Thymus (tissue), 11 donors: ENCODE measurements at regions not wholly inside any gene's neighbourhood (a gene's known extent, or its start where the extent isn't known, plus 50 kb on each side); places are given as distances from the start of the nearest gene placed in this dataset.

Experiments used
- DNase-seq, 9 donors: peaks; one replicate each; pipeline ENCODE4 v3.0.0-alpha.2; 2013; ENCODE audit warnings: low spot score in 9 of 9, low read depth in 6 of 9, missing footprints in 1 of 9
- H3K27ac ChIP-seq, 2 donors: one replicate each; pipeline ENCODE4 v1.5.1; 2013; ENCODE audit warnings: control low read depth in 1 of 2, low read depth in 1 of 2, low read length in 1 of 2, mild to moderate bottlenecking in 1 of 2, moderate library complexity in 1 of 2
- H3K27me3 ChIP-seq, 2 donors: one replicate each; pipeline ENCODE4 v1.5.1; 2013; ENCODE audit warnings: low read length in 1 of 2; ENCODE audit not compliant: control insufficient read depth in 2 of 2, insufficient read depth in 1 of 2
- H3K36me3 ChIP-seq, 2 donors: one replicate each; pipeline ENCODE4 v1.5.1; 2013; ENCODE audit warnings: low read length in 1 of 2, mild to moderate bottlenecking in 1 of 2, moderate library complexity in 1 of 2; ENCODE audit not compliant: control insufficient read depth in 2 of 2, insufficient read depth in 2 of 2
- H3K4me1 ChIP-seq, 2 donors: one replicate each; pipeline ENCODE4 v1.5.1; 2013; ENCODE audit warnings: low read length in 2 of 2; ENCODE audit not compliant: control insufficient read depth in 2 of 2, insufficient read depth in 2 of 2
- H3K4me3 ChIP-seq, 2 donors: one replicate each; pipeline ENCODE4 v1.5.1; 2013; ENCODE audit warnings: low read length in 2 of 2, control low read depth in 1 of 2, mild to moderate bottlenecking in 1 of 2
- H3K9me3 ChIP-seq, 2 donors: one replicate each; pipeline ENCODE4 v1.5.1; 2013; ENCODE audit warnings: low read length in 1 of 2, mild to moderate bottlenecking in 1 of 2; ENCODE audit not compliant: control insufficient read depth in 2 of 2, insufficient read depth in 1 of 2
- WGBS: extraction: QIAGEN DNeasy Blood & Tissue Kit; methylation state at CpG from one replicate; pipeline ENCODE4 v1.1.7; 2013; 5-methylcytosine and 5-hydroxymethylcytosine counted together
- donor health status: healthy.

DNA sequence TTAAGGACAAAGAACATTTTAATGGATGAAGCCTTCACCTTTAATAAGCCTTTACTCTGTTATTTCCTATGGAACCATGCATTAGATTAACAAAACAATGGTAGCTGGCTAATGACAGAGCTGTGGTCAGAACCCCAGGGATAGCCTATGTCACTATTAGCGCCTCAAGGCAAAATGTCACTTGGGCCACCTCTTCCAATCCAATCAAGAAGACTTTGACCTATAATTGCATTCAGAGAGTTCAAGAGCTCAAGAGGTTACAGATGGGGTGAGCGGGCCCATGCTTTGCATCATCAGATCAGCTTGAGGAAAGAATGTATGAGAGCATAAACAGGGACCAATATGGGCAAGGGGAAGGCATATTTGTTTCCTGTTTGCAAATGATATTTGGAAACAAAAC is 425.1 kb downstream of the ARHGEF28 start:
- no peaks in the 10 kb centered on the region for H3K36me3 ChIP-seq
- no peaks in the 10 kb centered on the region for H3K9me3 ChIP-seq
- H3K4me3 ChIP-seq: no peak overlapping the region
- no peak for DNase-seq
- no peaks in the 10 kb centered on the region for H3K27me3 ChIP-seq
- no peak overlapping the region for H3K27ac ChIP-seq
- 96% methylated on average over 2 of the region's 2 CpGs for WGBS
- H3K4me1 ChIP-seq: peaks cover 0 to 7% of the 10 kb centered on the region in 2 donors

DNA sequence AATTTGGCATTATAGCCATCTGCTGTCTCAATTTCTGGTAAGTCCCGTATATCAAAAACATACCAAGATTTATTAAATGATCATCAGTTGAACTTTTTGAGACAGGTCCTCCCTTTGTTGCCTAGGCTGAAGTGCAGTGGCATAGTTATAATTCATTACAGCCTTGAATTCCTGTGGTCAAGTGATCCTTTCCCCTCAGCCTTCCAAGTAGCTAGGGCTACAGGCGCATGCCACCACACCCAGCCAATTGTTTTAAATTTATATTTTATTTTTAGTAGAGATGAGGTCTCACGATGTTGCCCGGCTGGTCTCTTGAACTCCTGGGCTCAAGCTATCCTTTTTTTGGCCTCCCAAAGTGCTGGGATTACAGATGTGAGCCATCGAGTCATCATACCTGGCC is 418.9 kb downstream of the ARHGEF28 start:
- DNase-seq: no peak
- Histone ChIP-seq H3K27ac (no peak overlapping the region), H3K4me1 (peaks cover 0 to 8% of the 10 kb centered on the region in 2 donors), H3K4me3 (no peak overlapping the region), H3K36me3 (no peaks in the 10 kb centered on the region), H3K27me3 (no peaks in the 10 kb centered on the region), H3K9me3 (no peaks in the 10 kb centered on the region)
- WGBS: 87% methylated on average over 5 of the region's 5 CpGs

DNA sequence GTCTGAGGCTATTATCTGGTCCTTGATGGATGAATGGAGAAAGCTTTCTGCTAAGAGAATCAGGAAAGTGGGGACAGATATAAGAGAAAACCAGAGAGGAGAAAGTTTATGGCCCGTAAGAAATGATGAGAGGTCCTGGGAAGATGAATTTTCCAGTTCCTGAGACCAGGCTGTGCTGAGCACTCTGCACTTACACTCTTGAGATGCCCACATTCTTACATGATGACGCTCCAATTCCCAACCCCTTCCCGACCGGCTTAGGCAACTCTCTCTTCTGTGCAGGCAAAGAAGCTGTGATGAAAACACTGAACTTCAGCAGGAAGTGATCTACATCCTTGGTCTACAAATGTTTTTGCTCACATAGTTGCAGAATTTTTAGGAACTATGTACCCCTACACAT is 417.0 kb downstream of the ARHGEF28 start:
- DNase-seq: no peak
- Histone ChIP-seq H3K4me3 (no peak overlapping the region), H3K4me1 (peaks cover 0 to 11% of the 10 kb centered on the region in 2 donors), H3K36me3 (no peaks in the 10 kb centered on the region), H3K27me3 (no peaks in the 10 kb centered on the region), H3K9me3 (no peaks in the 10 kb centered on the region), H3K27ac (no peak overlapping the region)
- 85% methylated on average over 4 of the region's 4 CpGs for WGBS

DNA sequence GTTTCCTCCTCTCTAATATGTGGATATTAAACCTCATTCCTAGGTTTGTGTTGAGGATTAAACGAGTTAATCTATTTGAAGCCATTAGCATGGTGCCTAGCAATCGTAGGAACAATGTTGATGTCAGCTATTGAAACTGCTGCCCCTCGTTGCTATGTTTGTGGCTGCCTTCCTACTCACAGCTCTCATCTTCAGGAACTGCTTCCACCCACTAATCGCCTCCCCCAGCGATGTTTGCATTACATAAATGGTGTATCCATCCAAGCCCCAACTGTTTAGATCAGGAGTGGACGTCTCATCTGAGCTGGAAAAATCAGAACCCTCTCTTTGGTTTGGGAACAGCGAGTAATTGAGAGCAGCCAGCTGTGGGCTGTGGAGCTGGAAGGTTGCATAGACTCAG is 416.6 kb downstream of the ARHGEF28 start:
- H3K4me3 ChIP-seq: no peak overlapping the region
- peaks cover 0 to 11% of the 10 kb centered on the region in 2 donors for H3K4me1 ChIP-seq
- H3K9me3 ChIP-seq: no peaks in the 10 kb centered on the region
- no peak overlapping the region for H3K27ac ChIP-seq
- H3K36me3 ChIP-seq: no peaks in the 10 kb centered on the region
- no peak for DNase-seq
- WGBS: 93% methylated on average over 7 of the region's 7 CpGs
- H3K27me3 ChIP-seq: no peaks in the 10 kb centered on the region

DNA sequence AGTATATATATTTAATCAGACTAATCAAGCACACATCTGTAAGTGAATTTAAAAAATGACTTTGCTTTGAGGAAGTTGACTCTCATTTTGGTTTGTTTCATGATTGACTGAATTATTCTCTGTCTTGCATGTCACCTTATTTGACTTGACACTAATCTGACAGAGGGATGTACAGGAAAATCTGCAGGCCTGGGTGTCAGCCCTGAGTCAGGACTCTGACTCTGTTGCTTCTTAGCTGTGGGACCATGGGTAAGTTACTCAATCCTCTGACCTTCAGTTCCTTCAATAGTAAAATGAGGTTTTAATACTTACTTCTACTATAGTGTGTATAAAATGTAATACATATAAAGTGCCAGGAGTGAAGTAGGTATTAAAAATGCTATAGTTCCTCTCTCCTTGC is 415.9 kb downstream of the ARHGEF28 start:
- no peaks in the 10 kb centered on the region for H3K36me3 ChIP-seq
- no peak overlapping the region for H3K27ac ChIP-seq
- DNase-seq: no peak
- no peak overlapping the region for H3K4me3 ChIP-seq
- peaks cover 0 to 11% of the 10 kb centered on the region in 2 donors for H3K4me1 ChIP-seq
- no peaks in the 10 kb centered on the region for H3K9me3 ChIP-seq
- no peaks in the 10 kb centered on the region for H3K27me3 ChIP-seq

DNA sequence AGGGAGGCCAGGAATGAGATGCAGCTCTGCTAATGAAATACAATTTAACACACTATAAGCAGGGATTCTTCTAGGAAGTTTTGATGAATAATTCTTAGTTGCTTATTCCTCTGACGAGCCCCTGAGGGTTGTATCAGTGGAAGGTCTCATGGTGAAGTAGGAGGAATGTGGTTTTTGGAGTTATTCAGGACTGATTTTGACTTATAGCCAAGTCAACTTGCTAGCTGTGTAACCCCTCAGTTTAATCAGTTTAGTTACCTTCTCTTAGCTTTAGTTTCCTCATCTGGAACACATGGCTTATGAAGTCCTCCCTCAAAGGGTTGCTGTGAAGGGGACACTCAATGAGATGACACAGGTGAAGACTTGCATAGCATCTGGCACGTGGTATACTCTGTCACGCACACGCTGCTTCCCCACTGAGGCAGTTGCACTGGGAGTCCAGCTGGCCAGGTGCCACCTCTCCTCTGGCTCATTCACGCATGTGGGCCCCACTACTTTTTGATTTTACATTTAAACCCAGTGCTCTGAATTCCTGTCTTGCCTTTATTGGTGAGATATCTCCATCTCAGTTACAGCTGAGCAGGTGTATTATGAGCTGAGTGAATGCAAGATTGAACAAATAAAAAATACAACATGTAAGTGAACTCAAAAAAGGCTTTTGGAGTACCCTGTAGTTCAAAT is 415.0 kb downstream of the ARHGEF28 start:
- no peaks in the 10 kb centered on the region for H3K9me3 ChIP-seq
- peak in 1 of 9 donors; percentile 20 for DNase-seq
- H3K27ac ChIP-seq: peak overlapping the region in 1 of 2 donors; percentile 3
- 74% methylated on average over 5 of the region's 5 CpGs for WGBS
- H3K27me3 ChIP-seq: no peaks in the 10 kb centered on the region
- H3K36me3 ChIP-seq: no peaks in the 10 kb centered on the region
- peaks cover 0 to 14% of the 10 kb centered on the region in 2 donors for H3K4me1 ChIP-seq
- H3K4me3 ChIP-seq: no peak overlapping the region

DNA sequence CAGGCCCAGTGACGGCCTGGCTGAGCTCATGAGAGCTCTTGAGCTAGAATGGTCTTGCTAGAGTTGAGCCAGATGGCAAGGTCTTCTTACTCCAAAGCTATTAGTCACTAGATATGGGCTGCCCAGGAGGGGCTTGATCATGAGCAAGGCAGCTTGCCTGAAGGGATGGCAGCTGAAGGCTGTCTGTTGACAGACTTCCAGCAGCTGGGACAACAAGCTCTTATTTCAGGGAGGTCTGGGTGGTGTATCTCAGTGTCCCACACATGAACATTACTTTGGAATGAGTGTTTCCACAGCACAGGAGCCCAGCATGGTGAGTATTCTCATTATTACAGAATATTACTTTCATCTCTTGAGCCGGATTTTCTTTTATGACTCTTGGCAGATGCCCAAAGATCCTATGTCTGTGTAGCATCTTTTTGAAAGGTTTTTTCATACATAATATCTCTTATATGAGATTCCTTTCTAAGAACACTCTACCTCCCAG is 414.1 kb downstream of the ARHGEF28 start:
- 96% methylated on average over 2 of the region's 2 CpGs for WGBS
- Histone ChIP-seq H3K36me3 (no peaks in the 10 kb centered on the region), H3K4me1 (peaks cover 0 to 19% of the 10 kb centered on the region in 2 donors), H3K27ac (peak overlapping the region in 1 of 2 donors; percentile 33), H3K27me3 (no peaks in the 10 kb centered on the region), H3K9me3 (no peaks in the 10 kb centered on the region), H3K4me3 (no peak overlapping the region)
- no peak for DNase-seq

DNA sequence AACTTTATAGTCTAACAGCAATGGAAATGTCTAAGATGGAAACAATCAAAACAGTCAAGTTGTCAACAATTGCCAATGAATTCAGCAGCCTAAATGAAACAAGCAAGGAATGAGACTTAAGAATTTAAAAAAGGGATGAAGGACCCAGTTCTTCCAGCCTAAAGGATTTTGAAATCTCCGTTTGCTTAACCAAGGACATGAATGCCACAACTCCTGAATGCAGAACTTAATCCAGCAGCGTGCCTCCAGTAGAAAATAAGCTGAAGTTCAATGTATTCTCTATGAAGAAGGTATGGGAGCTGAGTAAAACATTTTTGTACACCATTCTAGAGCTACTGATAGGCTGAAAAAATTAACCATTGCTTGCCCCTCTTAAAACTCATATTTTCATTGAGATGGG is 411.3 kb downstream of the ARHGEF28 start:
- no peak for DNase-seq
- Histone ChIP-seq H3K9me3 (no peaks in the 10 kb centered on the region), H3K36me3 (no peaks in the 10 kb centered on the region), H3K4me3 (no peak overlapping the region), H3K27me3 (no peaks in the 10 kb centered on the region), H3K27ac (no peak overlapping the region), H3K4me1 (peaks cover 0 to 19% of the 10 kb centered on the region in 2 donors)
- 94% methylated on average over 2 of the region's 2 CpGs for WGBS

DNA sequence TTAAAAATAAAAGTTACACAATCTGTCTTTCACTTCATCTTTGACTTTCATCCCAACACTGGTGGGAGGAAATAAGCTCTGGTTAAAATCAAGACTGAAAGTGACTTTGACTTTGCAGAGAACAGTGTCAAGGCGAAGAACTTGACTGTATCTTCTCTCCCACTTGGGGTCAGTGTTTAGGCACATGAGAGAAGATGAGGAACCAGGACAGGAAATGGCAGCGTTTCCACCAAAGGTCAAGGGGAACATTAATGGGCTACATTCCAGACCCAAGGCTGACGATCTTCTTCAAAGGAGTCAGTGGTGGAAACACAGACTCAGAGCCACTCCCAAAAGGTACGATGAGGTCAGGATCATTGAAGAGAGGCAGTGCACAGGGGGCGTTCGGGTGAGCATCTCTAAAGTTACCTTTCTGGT is 409.5 kb downstream of the ARHGEF28 start:
- Histone ChIP-seq H3K36me3 (no peaks in the 10 kb centered on the region), H3K4me1 (peaks cover 0 to 13% of the 10 kb centered on the region in 2 donors), H3K4me3 (no peak overlapping the region), H3K9me3 (no peaks in the 10 kb centered on the region), H3K27ac (no peak overlapping the region), H3K27me3 (no peaks in the 10 kb centered on the region)
- DNase-seq: peak in 5 of 9 donors; percentile 8 to 51 (median 15)
- WGBS: 61% methylated on average over 6 of the region's 6 CpGs
